NOMO-1 (cell line): ENCODE measurements at regions not wholly inside any gene's neighbourhood (a gene's known extent, or its start where the extent isn't known, plus 50 kb on each side); places are given as distances from the start of the nearest gene placed in this dataset.

Source experiments
- DNase-seq, 2 experiments: peaks; one replicate each; lab custom pipeline; 2025; ENCODE audit not compliant: unreplicated experiment in 2 of 2; lab: John Stamatoyannopoulos, UW

GRCh38 chr7:16066805-16067459, 354.4 kb downstream of the CRPPA start:
- peak; percentile 50 to 53 for DNase-seq

- DNase-seq = no peak
Measured at GRCh38 chr7:16065939-16066338, 355.4 kb downstream of the CRPPA start.

- DNase-seq = no peak
Measured at GRCh38 chr7:16063716-16064675, 357.3 kb downstream of the CRPPA start.

DNA sequence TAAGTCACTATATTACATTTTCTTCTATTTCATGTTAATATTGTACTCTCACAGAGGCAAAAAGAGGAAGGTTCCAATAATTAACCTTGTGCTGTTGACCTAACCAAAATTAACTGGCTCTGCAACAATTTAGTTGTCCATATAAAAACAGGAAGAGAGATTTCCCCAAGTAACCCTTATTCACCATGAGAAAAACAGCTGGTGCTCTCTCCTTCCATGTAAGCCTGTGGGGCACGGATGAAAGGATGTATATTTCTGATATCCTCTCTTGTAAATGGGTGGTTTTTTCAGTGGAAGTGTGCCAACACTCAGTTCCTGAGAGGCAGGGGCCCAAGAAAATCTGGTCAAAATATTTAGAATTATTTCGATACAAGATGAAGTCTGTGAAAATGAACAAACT, 358.1 kb downstream of the CRPPA start:
- DNase-seq = peak; percentile 78 to 94

GRCh38 chr7:16062269-16062668, 359.1 kb downstream of the CRPPA start:
- no peak for DNase-seq

- no peak for DNase-seq
Measured at GRCh38 chr7:16061630-16062029, 359.7 kb downstream of the CRPPA start.

DNA sequence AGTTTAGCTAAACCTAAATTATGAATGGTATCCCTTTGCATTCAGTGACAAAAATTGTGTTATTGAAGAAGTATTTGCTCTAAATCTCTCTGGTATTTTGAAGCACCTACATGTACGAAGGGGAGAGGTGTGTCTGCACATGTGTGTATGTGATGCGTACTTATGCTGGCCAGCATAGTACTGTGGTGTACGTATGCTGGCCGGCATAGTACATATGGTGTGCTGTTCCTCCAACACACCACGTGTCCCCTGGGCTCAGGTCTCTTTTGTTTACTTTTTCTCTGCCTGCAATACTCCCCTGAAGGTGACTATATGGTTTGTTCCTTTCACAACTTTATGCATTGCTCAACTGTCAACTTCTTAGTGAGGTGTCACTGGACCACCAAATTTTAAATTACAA, 360.3 kb downstream of the CRPPA start:
- DNase-seq = no peak

DNA sequence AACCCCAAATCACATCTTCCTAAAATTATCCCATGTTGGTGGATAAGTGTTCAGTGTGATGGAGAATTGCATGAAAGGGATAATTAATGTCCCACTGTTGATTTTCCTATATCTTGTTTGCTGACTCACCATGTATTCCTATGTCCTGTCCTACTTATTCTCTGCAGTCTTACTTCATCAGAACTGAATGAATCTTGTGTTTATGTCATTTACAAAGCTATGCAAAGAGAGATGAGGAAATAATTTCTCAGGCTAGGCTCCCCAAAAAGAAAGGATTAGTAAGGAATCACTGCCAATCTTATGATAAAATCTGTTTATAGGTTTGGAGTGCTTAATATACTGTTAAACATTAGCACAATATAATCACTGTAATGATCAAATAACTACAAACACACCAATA, 360.8 kb downstream of the CRPPA start:
- no peak for DNase-seq

DNA sequence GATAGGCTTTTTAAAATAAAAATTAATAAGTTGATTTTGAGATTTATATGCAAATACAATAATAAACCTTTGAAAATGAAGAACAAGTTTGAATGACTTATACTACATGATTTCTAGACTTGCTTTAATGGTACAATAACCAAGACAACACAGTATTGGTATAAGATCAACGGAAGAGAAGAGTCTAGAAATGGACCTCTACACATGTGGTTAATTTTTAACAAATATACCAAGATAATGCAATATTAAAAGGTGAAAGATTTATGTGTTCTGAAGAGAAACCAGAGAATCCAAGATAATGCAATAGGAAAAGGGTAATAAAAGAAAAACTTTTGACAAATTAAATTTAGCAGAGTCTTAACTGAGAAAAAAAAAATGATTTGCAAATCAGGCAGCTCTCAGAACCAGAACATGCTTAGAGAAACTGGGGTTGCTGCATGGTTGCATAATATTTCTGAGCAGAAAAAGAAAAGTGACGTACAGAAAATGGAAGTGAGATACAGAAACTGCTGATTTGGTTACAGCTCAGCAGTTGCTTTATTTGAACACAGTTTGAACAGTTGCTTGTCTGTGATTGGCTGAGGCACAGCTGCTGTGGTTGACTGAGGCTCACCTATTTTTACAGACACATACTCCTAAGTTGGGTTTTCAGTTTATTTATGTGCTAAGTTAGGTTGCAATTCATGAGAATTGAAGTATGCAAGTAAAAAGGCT, 365.9 kb downstream of the CRPPA start:
- DNase-seq = peak in 1 of 2 experiments; percentile 66

DNA sequence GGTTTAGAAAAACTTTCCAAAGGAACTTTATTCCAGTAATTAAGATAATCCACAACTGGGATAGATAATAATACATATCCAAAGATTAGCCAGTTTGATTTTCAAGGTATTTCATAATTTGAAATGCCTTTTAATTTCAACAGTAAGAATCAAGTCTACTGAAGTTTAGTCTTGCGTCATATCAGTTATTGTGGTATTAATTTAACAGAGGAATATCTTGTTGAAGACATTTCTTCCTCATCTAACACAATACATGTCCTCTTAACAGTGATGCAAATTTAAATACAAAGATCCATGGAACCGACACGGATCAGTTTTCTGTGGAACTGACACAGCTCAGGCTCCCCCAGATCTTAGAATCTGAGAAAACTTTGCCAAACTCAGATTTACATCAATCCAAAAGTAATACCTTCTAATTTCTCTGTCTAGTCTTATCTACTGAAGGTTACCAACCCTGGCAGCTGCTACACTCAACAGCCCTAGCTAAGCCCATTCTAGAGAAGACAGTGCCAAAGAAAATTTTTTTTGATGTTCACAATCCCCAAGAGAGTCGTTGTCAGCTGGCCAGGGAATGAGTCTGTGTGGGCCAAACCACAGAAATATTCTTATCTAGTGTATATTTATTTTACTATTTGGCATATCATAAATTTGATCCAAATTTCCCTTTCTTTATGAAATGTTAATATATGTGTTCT, 365.2 kb upstream of the MEOX2 start:
- DNase-seq = no peak

DNA sequence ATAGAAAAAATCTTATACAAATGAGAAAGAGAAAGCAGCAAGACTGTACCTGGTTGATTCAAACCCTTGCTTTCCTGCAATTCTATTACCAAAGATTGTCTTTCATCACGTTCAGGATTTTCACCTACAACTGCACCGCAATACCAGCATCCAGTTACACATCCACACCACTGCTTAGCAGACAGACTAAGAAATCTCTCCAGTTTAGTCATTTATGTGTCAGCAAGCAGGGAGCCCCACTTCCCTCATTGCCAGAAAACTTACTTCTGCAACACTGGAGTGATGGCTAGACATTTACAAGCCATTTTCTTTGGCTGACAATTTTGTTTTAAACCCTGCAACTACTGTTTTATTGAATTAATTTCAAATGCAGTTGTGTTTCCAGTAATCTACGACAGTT, 359.6 kb upstream of the MEOX2 start:
- DNase-seq = no peak

GRCh38 chr7:16045296-16045695, 358.8 kb upstream of the MEOX2 start:
- no peak for DNase-seq

GRCh38 chr7:16044645-16045044, 358.2 kb upstream of the MEOX2 start:
- DNase-seq = no peak

GRCh38 chr7:16040346-16040745, 353.9 kb upstream of the MEOX2 start:
- DNase-seq = no peak

GRCh38 chr7:16038906-16039305, 352.4 kb upstream of the MEOX2 start:
- DNase-seq = no peak

DNA sequence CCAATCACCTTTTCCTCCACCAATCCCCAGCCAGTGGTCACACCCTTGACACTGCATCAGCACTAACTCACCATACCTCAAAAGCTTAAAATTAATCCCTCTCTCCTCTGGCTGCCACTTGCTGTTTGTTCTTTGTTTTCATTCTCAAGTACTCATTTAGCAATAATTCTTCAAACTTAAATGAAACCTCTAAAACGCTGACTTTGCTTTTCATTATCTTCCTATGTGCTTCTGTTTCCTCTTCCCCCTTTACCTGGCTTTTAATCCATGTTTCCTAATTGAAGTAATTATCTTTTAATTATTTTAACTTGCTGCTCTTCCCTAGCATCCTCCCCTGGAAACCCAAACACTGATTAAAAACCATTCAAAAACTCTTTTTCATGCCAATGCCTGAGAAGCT, 348.9 kb upstream of the MEOX2 start:
- DNase-seq = no peak

GRCh38 chr7:16034866-16035265, 348.4 kb upstream of the MEOX2 start:
- DNase-seq = no peak

- no peak for DNase-seq
Measured at GRCh38 chr7:16034353-16034752, 347.9 kb upstream of the MEOX2 start.

- DNase-seq = no peak
Measured at GRCh38 chr7:16033233-16033632, 346.8 kb upstream of the MEOX2 start.

DNA sequence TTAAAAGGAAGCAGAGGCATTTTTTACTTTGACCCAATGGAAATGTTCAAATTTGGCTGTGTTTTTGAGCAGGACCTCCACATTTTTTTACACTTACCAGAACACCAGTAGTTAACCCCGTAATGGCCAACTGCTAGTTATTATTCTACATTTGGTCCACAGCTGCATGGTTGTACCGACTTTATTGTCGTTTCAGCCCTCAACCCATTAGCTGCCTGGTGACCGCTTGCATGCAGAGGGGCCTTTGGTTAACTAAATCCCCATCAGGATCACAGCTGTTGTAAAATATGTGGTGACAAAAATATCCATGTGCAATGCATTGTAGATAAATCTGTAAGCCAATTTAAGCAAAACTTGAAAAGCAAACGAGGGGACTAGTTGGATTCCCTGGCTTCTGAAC, 342.2 kb upstream of the MEOX2 start:
- no peak for DNase-seq

DNA sequence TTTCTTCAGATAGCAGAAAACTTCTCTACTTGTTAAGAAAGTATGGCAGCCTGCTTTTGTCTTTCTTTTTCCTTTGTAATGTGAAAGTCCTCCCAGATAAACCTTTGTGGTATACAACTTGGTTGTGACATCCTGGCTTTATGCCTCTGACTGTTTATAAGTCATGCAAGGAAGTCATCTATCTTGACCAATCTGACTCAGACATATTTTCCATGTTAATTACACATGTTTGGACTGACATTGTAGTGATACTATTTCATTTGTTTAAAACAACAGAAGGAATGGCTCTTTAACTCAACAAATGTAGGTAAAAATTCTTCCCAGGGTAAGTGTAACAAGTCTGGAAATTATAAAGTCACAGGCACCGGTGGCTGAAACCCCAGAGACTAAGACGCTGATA, 341.6 kb upstream of the MEOX2 start:
- DNase-seq = no peak
